Left lung (tissue), 4 donors: ENCODE measurements at regions not wholly inside any gene's neighbourhood (a gene's known extent, or its start where the extent isn't known, plus 50 kb on each side); places are given as distances from the start of the nearest gene placed in this dataset.
A peak's percentile ranks its signal among the peaks of the same experiment; 100 is the strongest.

Experiments
- ATAC-seq: fragments of 200-7000 bp; cut with Tn5 transposase; one replicate; pipeline ENCODE4 v1.9.1; 2020; ENCODE audit warnings: moderate library complexity
- DNase-seq, 4 donors: peaks; one replicate each; pipeline ENCODE4 v3.0.0-alpha.2; 2013 to 2020
- H3K27ac ChIP-seq, 2 donors: fragments of 200-600 bp; sonication (generic) in 1 of 2; one replicate each; pipeline versions ENCODE4 v1.5.0 to v1.8.0; 2020 to 2021
- H3K27me3 ChIP-seq, 2 donors: fragments of 200-600 bp; sonication (generic) in 1 of 2; one replicate each; pipeline versions ENCODE4 v1.5.0 to v1.8.0; 2020 to 2021
- H3K36me3 ChIP-seq, 2 donors: fragments of 200-600 bp; sonication (generic) in 1 of 2; one replicate each; pipeline versions ENCODE4 v1.5.0 to v1.8.0; 2020 to 2021
- H3K4me1 ChIP-seq, 2 donors: fragments of 200-600 bp; one replicate each; pipeline ENCODE4 v1.8.0; 2021
- H3K4me3 ChIP-seq, 2 donors: fragments of 200-600 bp; sonication (generic) in 1 of 2; one replicate each; pipeline versions ENCODE4 v1.5.0 to v1.8.0; 2020 to 2021; ENCODE audit warnings: mild to moderate bottlenecking in 1 of 2
- H3K9me3 ChIP-seq, 2 donors: fragments of 200-600 bp; sonication (generic) in 1 of 2; one replicate each; pipeline versions ENCODE4 v1.5.0 to v1.8.0; 2020 to 2021
- CTCF ChIP-seq, 2 donors: fragments of 200-600 bp; sonication (generic) in 1 of 2; IDR thresholded peaks; one replicate each; pipeline versions ENCODE4 v1.5.0 to v1.8.0; 2021; ENCODE audit warnings: antibody characterized with exemption in 2 of 2
- intact Hi-C, 2 donors: fragments of 100-400 bp; cut with DNase I; formaldehyde crosslinking; loops; one replicate each; pipeline versions ENCODE4 v1.11.2 to v1.14.2; 2022
- donor health status: DM: no; HTN: yes; CAD: no.
- donor health status: DM: no; HTN: no; CAD: no.

DNA sequence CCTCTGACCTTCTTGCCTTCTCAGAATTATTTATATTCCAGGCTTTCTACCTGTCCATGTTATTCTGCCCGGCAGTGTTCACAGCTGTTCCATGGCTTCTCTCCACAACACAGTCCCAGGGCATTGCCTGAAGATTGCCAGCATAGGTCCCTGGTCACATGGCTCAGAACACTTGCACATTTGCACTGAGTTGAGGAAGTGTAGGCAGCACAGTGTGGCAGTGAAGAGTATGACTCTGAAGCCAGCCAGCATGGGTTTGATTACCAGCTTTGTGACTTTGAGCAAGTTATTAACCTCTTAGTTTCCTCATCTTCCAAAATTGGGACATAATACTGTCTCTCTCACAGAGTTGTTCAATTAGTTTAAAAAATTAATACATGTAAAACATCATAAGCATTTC lies 73.2 kb upstream of the NEUROD6 start:
- TF ChIP-seq CTCF (IDR thresholded peaks at IDR 0.05): no peak
- peak; percentile 52 for ATAC-seq
- intact Hi-C loops: no loop called here

GRCh38 chr7:31416381-31416870 lies 75.9 kb upstream of the NEUROD6 start:
- Histone ChIP-seq H3K36me3 (no peaks in the 10 kb centered on the region), H3K4me1 (no peaks in the 10 kb centered on the region), H3K27ac (no peak overlapping the region), H3K27me3 (no peaks in the 10 kb centered on the region), H3K4me3 (no peak overlapping the region), H3K9me3 (no peaks in the 10 kb centered on the region)
- ATAC-seq: no peak
- intact Hi-C loops: no loop called here
- no peak for DNase-seq
- TF ChIP-seq CTCF (IDR thresholded peaks at IDR 0.05): no peak

More for the DNA sequence above, 73.2 kb upstream of the NEUROD6 start:
- Histone ChIP-seq H3K4me1 (no peaks in the 10 kb centered on the region), H3K27ac (no peak overlapping the region), H3K27me3 (no peaks in the 10 kb centered on the region), H3K4me3 (no peak overlapping the region), H3K9me3 (no peaks in the 10 kb centered on the region), H3K36me3 (no peaks in the 10 kb centered on the region)
- no peak for DNase-seq

DNA sequence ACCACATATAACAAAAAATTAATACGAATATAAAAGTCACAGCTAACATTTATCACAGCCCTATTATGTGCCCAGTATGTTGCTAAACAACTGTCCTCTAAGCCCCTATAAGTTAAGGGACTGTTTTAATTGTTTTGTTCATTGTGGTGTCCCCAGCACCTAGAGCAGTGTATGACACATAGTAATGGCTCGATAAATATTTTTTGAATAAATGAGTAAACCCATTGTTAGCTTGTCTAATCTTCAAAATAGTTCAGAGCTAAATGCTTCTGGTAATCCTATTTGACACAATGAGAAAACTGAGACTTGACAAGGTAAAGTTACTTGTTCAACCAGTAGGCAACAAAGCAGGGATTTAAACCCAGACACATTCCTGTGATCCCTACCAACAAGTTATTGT lies 78.4 kb upstream of the NEUROD6 start:
- Histone ChIP-seq H3K27ac (no peak overlapping the region), H3K27me3 (no peaks in the 10 kb centered on the region), H3K36me3 (no peaks in the 10 kb centered on the region), H3K9me3 (no peaks in the 10 kb centered on the region), H3K4me1 (no peaks in the 10 kb centered on the region), H3K4me3 (no peak overlapping the region)
- no peak for DNase-seq
- no peak for TF ChIP-seq CTCF (IDR thresholded peaks at IDR 0.05)
- no peak for ATAC-seq
- intact Hi-C loops: no loop called here

GRCh38 chr7:31419505-31420055 lies 79.1 kb upstream of the NEUROD6 start:
- no peak for TF ChIP-seq CTCF (IDR thresholded peaks at IDR 0.05)
- DNase-seq (no peak), ATAC-seq (no peak)
- Histone ChIP-seq H3K36me3 (no peaks in the 10 kb centered on the region), H3K4me1 (no peaks in the 10 kb centered on the region), H3K4me3 (no peak overlapping the region), H3K9me3 (no peaks in the 10 kb centered on the region), H3K27me3 (no peaks in the 10 kb centered on the region), H3K27ac (no peak overlapping the region)
- intact Hi-C loops: no loop called here

GRCh38 chr7:31420948-31421347 lies 80.4 kb upstream of the NEUROD6 start:
- H3K4me1 ChIP-seq: no peaks in the 10 kb centered on the region
- no peak overlapping the region for H3K4me3 ChIP-seq
- TF ChIP-seq CTCF (IDR thresholded peaks at IDR 0.05): no peak
- H3K9me3 ChIP-seq: no peaks in the 10 kb centered on the region
- DNase-seq (no peak), ATAC-seq (no peak)
- intact Hi-C loops: no loop called here
- H3K27ac ChIP-seq: no peak overlapping the region
- no peaks in the 10 kb centered on the region for H3K36me3 ChIP-seq
- no peaks in the 10 kb centered on the region for H3K27me3 ChIP-seq
